Upper lobe of right lung (tissue), 1 donor: ENCODE measurements at regions not wholly inside any gene's neighbourhood (a gene's known extent, or its start where the extent isn't known, plus 50 kb on each side); places are given as distances from the start of the nearest gene placed in this dataset.
A peak's percentile ranks its signal among the peaks of the same experiment; 100 is the strongest.

ENCODE experiments used
- ATAC-seq: fragments of 200-7000 bp; cut with Tn5 transposase; one replicate; pipeline ENCODE4 v1.9.1; 2020; ENCODE audit warnings: mild to moderate bottlenecking, moderate library complexity
- DNase-seq: peaks from one replicate; pipeline ENCODE4 v3.0.0-alpha.2; 2020
- H3K27ac ChIP-seq: fragments of 200-600 bp; one replicate; pipeline ENCODE4 v1.8.0; 2022
- H3K27me3 ChIP-seq: fragments of 200-600 bp; one replicate; pipeline ENCODE4 v1.8.0; 2022; ENCODE audit warnings: mild to moderate bottlenecking
- H3K36me3 ChIP-seq: fragments of 200-600 bp; one replicate; pipeline ENCODE4 v1.8.0; 2022
- H3K4me1 ChIP-seq: fragments of 200-600 bp; one replicate; pipeline ENCODE4 v1.8.0; 2022
- H3K4me3 ChIP-seq: fragments of 200-600 bp; one replicate; pipeline ENCODE4 v1.8.0; 2022; ENCODE audit warnings: mild to moderate bottlenecking
- H3K9me3 ChIP-seq: fragments of 200-600 bp; one replicate; pipeline ENCODE4 v1.8.0; 2022
- CTCF ChIP-seq: fragments of 200-600 bp; IDR thresholded peaks from one replicate; pipeline ENCODE4 v1.8.0; 2022; ENCODE audit warnings: antibody characterized with exemption
- intact Hi-C: fragments of 100-400 bp; cut with DNase I; formaldehyde crosslinking; loops from one replicate; pipeline ENCODE4 v1.11.0; 2022
- donor health status: DM: no; HTN: yes; CAD: no; lungs with severe emphysema.

GRCh38 chr6:22069306-22069800 is 227.5 kb downstream of the PRL start:
- no peaks in the 10 kb centered on the region for H3K36me3 ChIP-seq
- H3K4me3 ChIP-seq: no peak overlapping the region
- peaks cover 8% of the 10 kb centered on the region for H3K4me1 ChIP-seq
- DNase-seq (no peak), ATAC-seq (no peak)
- no peaks in the 10 kb centered on the region for H3K9me3 ChIP-seq
- no peak overlapping the region for H3K27ac ChIP-seq
- no peaks in the 10 kb centered on the region for H3K27me3 ChIP-seq
- intact Hi-C loops: no loop called here
- no peak for TF ChIP-seq CTCF

- TF ChIP-seq CTCF: no peak
- peak overlapping the region; percentile 14 for H3K4me3 ChIP-seq
- peak overlapping the region; percentile 48 for H3K27ac ChIP-seq
- no peaks in the 10 kb centered on the region for H3K36me3 ChIP-seq
- DNase-seq (no peak), ATAC-seq (peak; percentile 80)
- intact Hi-C loops: no loop called here
- no peaks in the 10 kb centered on the region for H3K27me3 ChIP-seq
- no peaks in the 10 kb centered on the region for H3K9me3 ChIP-seq
- peaks cover 8% of the 10 kb centered on the region for H3K4me1 ChIP-seq
Measured at GRCh38 chr6:22071270-22072041, 225.4 kb downstream of the PRL start.

- intact Hi-C loops: no loop called here
- H3K4me1 ChIP-seq: peaks cover 8% of the 10 kb centered on the region
- no peak for DNase-seq
- H3K4me3 ChIP-seq: no peak overlapping the region
- no peaks in the 10 kb centered on the region for H3K9me3 ChIP-seq
- ATAC-seq: no peak
- H3K27ac ChIP-seq: no peak overlapping the region
- H3K27me3 ChIP-seq: no peaks in the 10 kb centered on the region
- H3K36me3 ChIP-seq: no peaks in the 10 kb centered on the region
- no peak for TF ChIP-seq CTCF
Measured at GRCh38 chr6:22072949-22073348, 223.9 kb downstream of the PRL start.

GRCh38 chr6:22073516-22074198 is 223.2 kb downstream of the PRL start:
- no peak for ATAC-seq
- Histone ChIP-seq H3K27me3 (no peaks in the 10 kb centered on the region), H3K27ac (no peak overlapping the region), H3K4me3 (no peak overlapping the region), H3K4me1 (peaks cover 8% of the 10 kb centered on the region), H3K36me3 (no peaks in the 10 kb centered on the region), H3K9me3 (no peaks in the 10 kb centered on the region)
- DNase-seq: no peak
- intact Hi-C loops: no loop called here
- TF ChIP-seq CTCF: no peak

DNA sequence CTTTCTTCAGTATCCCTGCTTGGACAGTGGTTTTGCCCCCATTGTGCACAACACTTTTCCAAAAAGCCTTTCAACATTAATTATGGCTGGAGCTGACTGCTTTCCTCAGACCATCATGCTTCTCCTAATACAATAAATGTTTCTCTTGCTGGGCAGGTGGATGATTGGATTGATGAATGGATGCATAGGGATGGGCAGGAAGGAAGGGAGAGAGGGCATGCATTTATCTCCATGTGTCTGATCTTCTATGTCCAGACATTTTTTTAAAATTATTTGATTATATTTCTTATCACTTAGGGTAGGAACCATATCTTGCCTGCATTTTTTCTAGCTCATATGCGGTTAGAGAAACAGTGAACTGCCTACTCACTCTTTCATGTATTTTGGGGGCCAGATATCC is 218.5 kb downstream of the PRL start:
- ATAC-seq (no peak), DNase-seq (no peak)
- Histone ChIP-seq H3K27ac (no peak overlapping the region), H3K4me1 (no peaks in the 10 kb centered on the region), H3K9me3 (no peaks in the 10 kb centered on the region), H3K36me3 (no peaks in the 10 kb centered on the region), H3K4me3 (no peak overlapping the region), H3K27me3 (no peaks in the 10 kb centered on the region)
- intact Hi-C loops: no loop called here
- TF ChIP-seq CTCF: no peak
